ENCODE measurements at regions not wholly inside any gene's neighbourhood (a gene's known extent, or its start where the extent isn't known, plus 50 kb on each side); places are given as distances from the start of the nearest gene placed in this dataset.

GRCh38 chr10:77715088-77715487, 77.5 kb upstream of the KCNMA1 start:
- no peak for ATAC-seq

GRCh38 chr10:77713521-77714280, 76.1 kb upstream of the KCNMA1 start:
- Mint-ChIP-seq H3K36me3 (no peaks in the 10 kb centered on the region), H3K9me3 (no peaks in the 10 kb centered on the region), H3K27ac (no peak overlapping the region)
- DNase-seq (ENCODE audit: low spot score in 2 of 2): no peak
- no peak for ATAC-seq

More at GRCh38 chr10:77715088-77715487, 77.5 kb upstream of the KCNMA1 start:
- DNase-seq (ENCODE audit: low spot score in 2 of 2): no peak
- Mint-ChIP-seq H3K9me3 (no peaks in the 10 kb centered on the region), H3K36me3 (no peaks in the 10 kb centered on the region), H3K27ac (no peak overlapping the region)

- Mint-ChIP-seq H3K27ac (no peak overlapping the region), H3K36me3 (no peaks in the 10 kb centered on the region), H3K9me3 (no peaks in the 10 kb centered on the region)
- DNase-seq (ENCODE audit: low spot score in 2 of 2): no peak
- ATAC-seq: no peak
Measured at GRCh38 chr10:77712207-77712606, 74.6 kb upstream of the KCNMA1 start.

GRCh38 chr10:77711683-77712049, 74.1 kb upstream of the KCNMA1 start:
- no peaks in the 10 kb centered on the region for H3K9me3 Mint-ChIP-seq
- DNase-seq (ENCODE audit: low spot score in 2 of 2) (no peak), ATAC-seq (peak; percentile 11 to 16)

GRCh38 chr10:77710759-77711682, 73.4 kb upstream of the KCNMA1 start:
- DNase-seq (ENCODE audit: low spot score in 2 of 2): peak; percentile 56 to 90
- peak; percentile 92 to 96 for ATAC-seq
- no peak overlapping the region for H3K27ac Mint-ChIP-seq
- H3K36me3 Mint-ChIP-seq: no peaks in the 10 kb centered on the region
- H3K9me3 Mint-ChIP-seq: no peaks in the 10 kb centered on the region

More at GRCh38 chr10:77711683-77712049, 74.1 kb upstream of the KCNMA1 start:
- Mint-ChIP-seq H3K27ac (no peak overlapping the region), H3K36me3 (no peaks in the 10 kb centered on the region)

GRCh38 chr10:77710081-77710551, 72.5 kb upstream of the KCNMA1 start:
- no peak for DNase-seq (ENCODE audit: low spot score in 2 of 2)
- Mint-ChIP-seq H3K9me3 (no peaks in the 10 kb centered on the region), H3K36me3 (no peaks in the 10 kb centered on the region), H3K27ac (no peak overlapping the region)
- peak in 1 of 2 donors; percentile 24 for ATAC-seq

GRCh38 chr10:77707570-77707969, 70.0 kb upstream of the KCNMA1 start:
- DNase-seq (ENCODE audit: low spot score in 2 of 2): no peak
- no peaks in the 10 kb centered on the region for H3K36me3 Mint-ChIP-seq
- H3K9me3 Mint-ChIP-seq: no peaks in the 10 kb centered on the region
- no peak for ATAC-seq
- H3K27ac Mint-ChIP-seq: no peak overlapping the region

- no peak overlapping the region for H3K27ac Mint-ChIP-seq
- DNase-seq (ENCODE audit: low spot score in 2 of 2) (no peak), ATAC-seq (no peak)
- H3K36me3 Mint-ChIP-seq: no peaks in the 10 kb centered on the region
- no peaks in the 10 kb centered on the region for H3K9me3 Mint-ChIP-seq
Measured at GRCh38 chr10:77702166-77702565, 64.6 kb upstream of the KCNMA1 start.

- H3K36me3 Mint-ChIP-seq: no peaks in the 10 kb centered on the region
- ATAC-seq (no peak), DNase-seq (ENCODE audit: low spot score in 2 of 2) (no peak)
- no peaks in the 10 kb centered on the region for H3K9me3 Mint-ChIP-seq
- H3K27ac Mint-ChIP-seq: no peak overlapping the region
Measured at GRCh38 chr10:77700086-77700485, 62.5 kb upstream of the KCNMA1 start.

- H3K9me3 Mint-ChIP-seq: no peaks in the 10 kb centered on the region
- no peaks in the 10 kb centered on the region for H3K36me3 Mint-ChIP-seq
- ATAC-seq (no peak), DNase-seq (ENCODE audit: low spot score in 2 of 2) (no peak)
- H3K27ac Mint-ChIP-seq: no peak overlapping the region
Measured at GRCh38 chr10:77699080-77699645, 61.6 kb upstream of the KCNMA1 start.

- Mint-ChIP-seq H3K36me3 (no peaks in the 10 kb centered on the region), H3K9me3 (no peaks in the 10 kb centered on the region), H3K27ac (no peak overlapping the region)
- DNase-seq (ENCODE audit: low spot score in 2 of 2) (no peak), ATAC-seq (no peak)
Measured at GRCh38 chr10:77698267-77698931, 60.8 kb upstream of the KCNMA1 start.

GRCh38 chr10:77696584-77696983, 59.0 kb upstream of the KCNMA1 start:
- no peak for DNase-seq (ENCODE audit: low spot score in 2 of 2)
- Mint-ChIP-seq H3K36me3 (no peaks in the 10 kb centered on the region), H3K9me3 (no peaks in the 10 kb centered on the region), H3K27ac (no peak overlapping the region)
- ATAC-seq: no peak

GRCh38 chr10:77695186-77695585, 57.6 kb upstream of the KCNMA1 start:
- no peaks in the 10 kb centered on the region for H3K36me3 Mint-ChIP-seq
- DNase-seq (ENCODE audit: low spot score in 2 of 2) (no peak), ATAC-seq (no peak)
- no peaks in the 10 kb centered on the region for H3K9me3 Mint-ChIP-seq
- H3K27ac Mint-ChIP-seq: no peak overlapping the region

- DNase-seq (ENCODE audit: low spot score in 2 of 2) (no peak), ATAC-seq (no peak)
- H3K27ac Mint-ChIP-seq: no peak overlapping the region
- no peaks in the 10 kb centered on the region for H3K36me3 Mint-ChIP-seq
- no peaks in the 10 kb centered on the region for H3K9me3 Mint-ChIP-seq
Measured at GRCh38 chr10:77692782-77693181, 55.2 kb upstream of the KCNMA1 start.

- H3K9me3 Mint-ChIP-seq: no peaks in the 10 kb centered on the region
- no peak for DNase-seq (ENCODE audit: low spot score in 2 of 2)
- no peak for ATAC-seq
- no peak overlapping the region for H3K27ac Mint-ChIP-seq
- H3K36me3 Mint-ChIP-seq: no peaks in the 10 kb centered on the region
Measured at GRCh38 chr10:77689339-77689738, 51.7 kb upstream of the KCNMA1 start.

- H3K36me3 Mint-ChIP-seq: no peaks in the 10 kb centered on the region
- no peak overlapping the region for H3K27ac Mint-ChIP-seq
- no peaks in the 10 kb centered on the region for H3K9me3 Mint-ChIP-seq
- ATAC-seq: no peak
- no peak for DNase-seq (ENCODE audit: low spot score in 2 of 2)
Measured at GRCh38 chr10:77687621-77688020, 50.0 kb upstream of the KCNMA1 start.
